ENCODE measurements at regions not wholly inside any gene's neighbourhood (a gene's known extent, or its start where the extent isn't known, plus 50 kb on each side); places are given as distances from the start of the nearest gene placed in this dataset.

GRCh38 chr12:42834062-42834461, 244.5 kb upstream of the PRICKLE1 start:
- TF ChIP-seq, protein P1, sequence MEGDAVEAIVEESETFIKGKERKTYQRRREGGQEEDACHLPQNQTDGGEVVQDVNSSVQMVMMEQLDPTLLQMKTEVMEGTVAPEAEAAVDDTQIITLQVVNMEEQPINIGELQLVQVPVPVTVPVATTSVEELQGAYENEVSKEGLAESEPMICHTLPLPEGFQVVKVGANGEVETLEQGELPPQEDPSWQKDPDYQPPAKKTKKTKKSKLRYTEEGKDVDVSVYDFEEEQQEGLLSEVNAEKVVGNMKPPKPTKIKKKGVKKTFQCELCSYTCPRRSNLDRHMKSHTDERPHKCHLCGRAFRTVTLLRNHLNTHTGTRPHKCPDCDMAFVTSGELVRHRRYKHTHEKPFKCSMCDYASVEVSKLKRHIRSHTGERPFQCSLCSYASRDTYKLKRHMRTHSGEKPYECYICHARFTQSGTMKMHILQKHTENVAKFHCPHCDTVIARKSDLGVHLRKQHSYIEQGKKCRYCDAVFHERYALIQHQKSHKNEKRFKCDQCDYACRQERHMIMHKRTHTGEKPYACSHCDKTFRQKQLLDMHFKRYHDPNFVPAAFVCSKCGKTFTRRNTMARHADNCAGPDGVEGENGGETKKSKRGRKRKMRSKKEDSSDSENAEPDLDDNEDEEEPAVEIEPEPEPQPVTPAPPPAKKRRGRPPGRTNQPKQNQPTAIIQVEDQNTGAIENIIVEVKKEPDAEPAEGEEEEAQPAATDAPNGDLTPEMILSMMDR (IDR thresholded peaks at IDR 0.05; ENCODE audit: control insufficient read depth, insufficient read depth, low read depth, low read length, missing control alignments), result no peak
- DNase-seq (ENCODE audit: low read depth), result no peak

GRCh38 chr12:42828836-42829235, 239.3 kb upstream of the PRICKLE1 start:
- H3K4me3 ChIP-seq (ENCODE audit: control insufficient read depth, low read depth, low read length), result no peak overlapping the region
- TF ChIP-seq, protein P1 (IDR thresholded peaks at IDR 0.05; ENCODE audit: control insufficient read depth, insufficient read depth, low read depth, low read length, missing control alignments), result no peak
- DNase-seq (ENCODE audit: low read depth), result no peak

More at GRCh38 chr12:42834062-42834461, 244.5 kb upstream of the PRICKLE1 start:
- H3K4me3 ChIP-seq (ENCODE audit: control insufficient read depth, low read depth, low read length), result no peak overlapping the region

- no peak overlapping the region for H3K4me3 ChIP-seq (ENCODE audit: control insufficient read depth, low read depth, low read length)
- DNase-seq (ENCODE audit: low read depth), result no peak
- TF ChIP-seq, protein P1 (IDR thresholded peaks at IDR 0.05; ENCODE audit: control insufficient read depth, insufficient read depth, low read depth, low read length, missing control alignments), result no peak
Observed at GRCh38 chr12:42824327-42824726, 234.8 kb upstream of the PRICKLE1 start.

GRCh38 chr12:42823679-42824078, 234.1 kb upstream of the PRICKLE1 start:
- DNase-seq (ENCODE audit: low read depth), result no peak
- TF ChIP-seq, protein P1 (IDR thresholded peaks at IDR 0.05; ENCODE audit: control insufficient read depth, insufficient read depth, low read depth, low read length, missing control alignments), result no peak
- H3K4me3 ChIP-seq (ENCODE audit: control insufficient read depth, low read depth, low read length), result no peak overlapping the region

GRCh38 chr12:42819846-42820245, 230.3 kb upstream of the PRICKLE1 start:
- no peak overlapping the region for H3K4me3 ChIP-seq (ENCODE audit: control insufficient read depth, low read depth, low read length)
- TF ChIP-seq, protein P1 (IDR thresholded peaks at IDR 0.05; ENCODE audit: control insufficient read depth, insufficient read depth, low read depth, low read length, missing control alignments), result no peak
- no peak for DNase-seq (ENCODE audit: low read depth)

DNA sequence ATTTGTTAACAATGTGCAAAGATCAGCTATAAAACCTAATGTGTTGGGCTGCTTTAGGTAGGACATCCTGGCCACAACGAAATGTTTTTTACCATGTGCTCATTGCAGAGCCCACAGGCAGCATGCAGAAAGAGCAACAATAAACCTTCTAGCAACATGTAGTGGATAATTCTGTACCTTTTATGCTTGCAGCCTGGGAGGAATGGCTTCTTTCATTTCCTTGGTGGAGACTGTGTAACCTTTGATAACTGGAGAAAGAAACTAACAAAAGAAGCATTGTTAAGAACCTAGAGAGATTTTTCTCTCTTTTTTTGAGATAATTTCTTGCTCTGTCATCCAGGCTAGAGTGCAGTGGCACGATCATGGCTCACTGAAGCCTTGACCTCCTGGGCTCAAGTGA, 225.5 kb upstream of the PRICKLE1 start:
- no peak for DNase-seq (ENCODE audit: low read depth)
- H3K4me3 ChIP-seq (ENCODE audit: control insufficient read depth, low read depth, low read length), result no peak overlapping the region
- TF ChIP-seq, protein P1 (IDR thresholded peaks at IDR 0.05; ENCODE audit: control insufficient read depth, insufficient read depth, low read depth, low read length, missing control alignments), result no peak

DNA sequence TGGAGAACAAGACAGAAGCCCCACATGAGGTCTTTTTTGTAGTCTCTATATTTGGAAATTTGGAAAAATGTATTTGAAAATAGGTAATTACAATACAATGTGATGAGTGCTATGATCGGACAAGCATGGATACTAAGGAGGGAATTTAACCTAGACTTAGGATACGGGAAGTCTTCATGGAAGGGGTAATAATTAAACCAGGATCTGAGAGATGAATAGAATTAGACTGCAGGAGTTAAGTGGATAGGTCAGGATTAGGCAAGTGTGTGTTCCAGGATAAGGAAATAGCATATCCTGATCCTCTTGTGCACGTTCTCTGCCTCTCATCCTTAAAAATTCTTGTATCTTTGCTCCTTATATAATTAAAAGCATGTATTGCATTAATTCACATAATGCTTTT, 223.3 kb upstream of the PRICKLE1 start:
- TF ChIP-seq, protein P1 (IDR thresholded peaks at IDR 0.05; ENCODE audit: control insufficient read depth, insufficient read depth, low read depth, low read length, missing control alignments), result no peak
- DNase-seq (ENCODE audit: low read depth), result no peak
- H3K4me3 ChIP-seq (ENCODE audit: control insufficient read depth, low read depth, low read length), result no peak overlapping the region

All from AG09309 (cell line).